Activated T-cell treated with anti-CD3 and anti-CD28 coated beads, Interleukin-2, amount 50 U/mL, for 24 hours (primary cell): ENCODE measurements at regions not wholly inside any gene's neighbourhood (a gene's known extent, or its start where the extent isn't known, plus 50 kb on each side); places are given as distances from the start of the nearest gene placed in this dataset.

Experiments
- DNase-seq: peaks from one replicate; pipeline ENCODE4 v3.0.0-alpha.2; 2020
- H3K27ac Mint-ChIP-seq: 2 replicates; pipeline ENCODE4 v1.8.0; 2020; ENCODE audit warnings: mild to moderate bottlenecking, mixed read lengths
- H3K27me3 Mint-ChIP-seq: 2 replicates; pipeline ENCODE4 v1.8.0; 2020; ENCODE audit warnings: mixed read lengths
- H3K36me3 Mint-ChIP-seq: 2 replicates; pipeline ENCODE4 v1.8.0; 2020; ENCODE audit warnings: low read depth, mixed read lengths
- H3K4me1 Mint-ChIP-seq: 2 replicates; pipeline ENCODE4 v1.8.0; 2020; ENCODE audit warnings: low read depth, mixed read lengths
- H3K4me3 Mint-ChIP-seq: 2 replicates; pipeline ENCODE4 v1.8.0; 2020; ENCODE audit warnings: mild to moderate bottlenecking, moderate library complexity, mixed read lengths
- H3K9me3 Mint-ChIP-seq: 2 replicates; pipeline ENCODE4 v1.8.0; 2020; ENCODE audit warnings: mixed read lengths

DNA sequence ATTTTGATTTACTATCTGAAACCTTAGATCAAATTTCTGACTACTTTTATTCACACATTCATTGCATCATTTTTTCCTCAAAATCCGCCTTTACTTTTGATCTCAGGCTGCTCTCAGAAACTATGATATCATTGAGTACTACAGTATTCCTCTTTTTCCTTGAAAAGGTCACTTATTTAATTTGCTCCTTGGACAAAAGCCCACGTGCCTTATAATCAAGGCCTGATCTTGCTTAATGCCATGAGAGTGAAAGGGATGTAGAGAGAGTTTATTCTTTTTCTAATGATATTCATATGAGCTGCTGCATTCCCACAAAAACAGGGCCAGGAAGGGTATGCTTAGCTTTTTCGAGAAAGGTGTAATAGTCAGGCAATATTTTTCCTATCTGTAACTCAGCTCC, 327.0 kb downstream of the ETS1 start:
- Mint-ChIP-seq H3K4me3 (no peak overlapping the region), H3K9me3 (no peaks in the 10 kb centered on the region), H3K27me3 (no peaks in the 10 kb centered on the region), H3K4me1 (peaks cover 1% of the 10 kb centered on the region), H3K27ac (no peak overlapping the region), H3K36me3 (no peaks in the 10 kb centered on the region)
- DNase-seq = no peak

DNA sequence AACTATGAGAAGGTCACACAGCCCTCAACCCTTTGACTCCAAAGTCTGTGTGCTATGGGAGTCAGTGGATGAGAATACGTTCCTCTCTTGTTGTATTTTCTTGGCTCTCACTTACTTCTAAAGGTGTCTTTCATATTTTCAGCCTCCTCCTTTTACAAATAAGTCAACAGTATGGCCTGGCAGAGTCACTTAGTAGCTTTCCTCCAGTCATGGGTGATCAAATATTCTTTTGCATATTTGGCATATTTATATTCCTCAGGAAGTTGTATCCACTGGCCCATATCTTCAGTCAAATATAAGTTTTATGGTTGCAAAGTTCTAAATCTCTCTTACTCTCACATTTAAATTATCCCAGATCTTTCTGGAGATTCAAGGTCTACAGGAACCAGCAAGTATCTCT, 327.5 kb downstream of the ETS1 start:
- Mint-ChIP-seq H3K4me1 (peaks cover 1% of the 10 kb centered on the region), H3K27ac (no peak overlapping the region), H3K4me3 (no peak overlapping the region), H3K27me3 (no peaks in the 10 kb centered on the region), H3K36me3 (no peaks in the 10 kb centered on the region), H3K9me3 (no peaks in the 10 kb centered on the region)
- DNase-seq = no peak

DNA sequence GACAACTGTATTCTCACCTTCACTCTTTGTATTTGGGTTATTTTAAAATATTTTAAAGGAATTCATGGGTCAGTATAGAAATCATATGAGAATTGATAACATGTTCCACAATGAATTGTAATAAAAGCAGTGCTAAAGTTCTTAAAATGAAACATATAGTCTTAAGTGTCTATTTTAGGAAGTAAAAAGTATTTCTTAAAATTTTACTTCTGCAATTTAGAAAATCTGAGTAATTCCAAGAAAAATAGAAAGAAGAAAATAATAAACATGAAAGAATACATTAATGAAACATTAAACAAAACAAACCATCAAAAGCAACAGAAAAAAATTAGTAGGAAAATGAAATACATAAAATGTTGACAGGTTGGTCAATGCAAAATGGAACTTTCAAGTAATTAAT, 332.4 kb downstream of the ETS1 start:
- no peak for DNase-seq
- no peaks in the 10 kb centered on the region for H3K36me3 Mint-ChIP-seq
- no peak overlapping the region for H3K4me3 Mint-ChIP-seq
- no peaks in the 10 kb centered on the region for H3K9me3 Mint-ChIP-seq
- no peak overlapping the region for H3K27ac Mint-ChIP-seq
- no peaks in the 10 kb centered on the region for H3K4me1 Mint-ChIP-seq
- no peaks in the 10 kb centered on the region for H3K27me3 Mint-ChIP-seq

- H3K36me3 Mint-ChIP-seq = no peaks in the 10 kb centered on the region
- H3K4me3 Mint-ChIP-seq = no peak overlapping the region
- H3K9me3 Mint-ChIP-seq = no peaks in the 10 kb centered on the region
- no peaks in the 10 kb centered on the region for H3K4me1 Mint-ChIP-seq
- H3K27ac Mint-ChIP-seq = no peak overlapping the region
- no peak for DNase-seq
- no peaks in the 10 kb centered on the region for H3K27me3 Mint-ChIP-seq
Measured at GRCh38 chr11:128251140-128251539, 336.2 kb downstream of the ETS1 start.

GRCh38 chr11:128250482-128250881, 336.9 kb downstream of the ETS1 start:
- no peak overlapping the region for H3K4me3 Mint-ChIP-seq
- no peaks in the 10 kb centered on the region for H3K4me1 Mint-ChIP-seq
- H3K36me3 Mint-ChIP-seq = no peaks in the 10 kb centered on the region
- H3K9me3 Mint-ChIP-seq = no peaks in the 10 kb centered on the region
- H3K27ac Mint-ChIP-seq = no peak overlapping the region
- peaks cover 3% of the 10 kb centered on the region for H3K27me3 Mint-ChIP-seq
- no peak for DNase-seq

- Mint-ChIP-seq H3K4me3 (no peak overlapping the region), H3K27ac (no peak overlapping the region), H3K9me3 (no peaks in the 10 kb centered on the region), H3K27me3 (peaks cover 3% of the 10 kb centered on the region), H3K4me1 (no peaks in the 10 kb centered on the region), H3K36me3 (no peaks in the 10 kb centered on the region)
- no peak for DNase-seq
Measured at GRCh38 chr11:128246810-128247594, 340.4 kb downstream of the ETS1 start.

DNA sequence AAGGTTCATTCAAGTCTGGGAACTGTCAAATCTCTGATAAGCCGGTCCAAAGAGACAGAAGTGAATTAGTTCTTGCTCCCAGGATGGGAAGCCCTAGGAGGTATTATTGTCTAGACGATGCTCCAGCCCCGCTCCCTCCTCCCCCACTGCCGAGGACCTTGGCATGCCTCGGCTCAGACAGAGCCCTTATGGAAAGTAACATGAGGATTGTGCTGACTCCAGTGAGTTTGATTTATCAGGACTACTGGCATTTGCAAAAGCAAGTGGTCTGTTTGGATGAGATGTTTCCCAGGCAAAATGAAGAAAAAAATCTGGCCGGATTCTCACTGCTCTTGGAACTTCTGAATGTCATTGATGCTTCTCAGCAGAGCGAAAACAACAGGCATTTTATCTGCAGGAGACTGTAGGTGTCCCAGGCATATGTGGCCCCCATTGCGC, 341.0 kb downstream of the ETS1 start:
- no peak for DNase-seq
- peaks cover 3% of the 10 kb centered on the region for H3K27me3 Mint-ChIP-seq
- H3K36me3 Mint-ChIP-seq = no peaks in the 10 kb centered on the region
- no peak overlapping the region for H3K4me3 Mint-ChIP-seq
- H3K4me1 Mint-ChIP-seq = no peaks in the 10 kb centered on the region
- no peak overlapping the region for H3K27ac Mint-ChIP-seq
- no peaks in the 10 kb centered on the region for H3K9me3 Mint-ChIP-seq

DNA sequence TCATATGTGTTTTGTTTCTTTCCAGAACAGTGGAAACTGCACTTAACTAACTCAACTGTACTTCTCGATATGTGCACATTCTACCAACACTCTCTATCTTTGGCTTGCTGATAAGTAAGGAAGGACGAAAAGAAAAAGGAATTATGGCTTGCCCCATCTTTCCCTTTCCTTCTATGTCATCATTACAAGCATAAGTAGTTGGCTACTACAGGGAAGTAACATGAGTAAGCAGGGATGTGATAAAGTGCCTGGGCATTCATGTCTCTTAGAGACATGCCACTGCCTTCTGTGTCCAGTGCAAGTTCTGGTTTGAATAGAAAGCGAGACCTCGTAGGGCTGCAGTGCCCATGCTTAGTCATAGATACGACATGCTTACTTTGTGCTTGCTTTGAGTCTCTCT, 342.5 kb downstream of the ETS1 start:
- Mint-ChIP-seq H3K9me3 (no peaks in the 10 kb centered on the region), H3K27ac (no peak overlapping the region), H3K4me3 (no peak overlapping the region), H3K4me1 (peaks cover 3% of the 10 kb centered on the region), H3K36me3 (no peaks in the 10 kb centered on the region), H3K27me3 (peaks cover 3% of the 10 kb centered on the region)
- DNase-seq = no peak

GRCh38 chr11:128242451-128242850, 344.9 kb downstream of the ETS1 start:
- Mint-ChIP-seq H3K27me3 (peaks cover 3% of the 10 kb centered on the region), H3K4me1 (peaks cover 27% of the 10 kb centered on the region), H3K9me3 (no peaks in the 10 kb centered on the region), H3K4me3 (no peak overlapping the region), H3K27ac (no peak overlapping the region), H3K36me3 (no peaks in the 10 kb centered on the region)
- no peak for DNase-seq

DNA sequence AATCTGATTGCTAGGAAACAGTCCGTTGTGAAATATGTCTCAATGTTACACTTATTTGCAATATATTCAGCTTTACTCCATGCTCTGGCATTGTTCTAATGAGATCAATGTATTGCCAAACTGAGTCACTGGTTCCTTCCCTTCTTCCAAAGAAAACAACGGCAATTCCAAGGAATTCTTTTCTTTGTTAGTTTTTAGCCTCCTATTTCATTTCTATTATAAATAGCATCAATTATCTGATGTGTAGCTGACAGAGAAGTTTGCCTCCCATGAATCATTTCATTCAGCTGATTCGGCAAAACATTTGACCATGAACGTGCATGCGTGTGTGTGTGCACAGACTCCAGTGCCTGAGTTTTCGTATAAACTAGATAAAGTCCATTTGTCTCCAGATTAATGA, 346.8 kb downstream of the ETS1 start:
- Mint-ChIP-seq H3K4me1 (peaks cover 39% of the 10 kb centered on the region), H3K9me3 (no peaks in the 10 kb centered on the region), H3K36me3 (no peaks in the 10 kb centered on the region), H3K4me3 (no peak overlapping the region), H3K27ac (no peak overlapping the region), H3K27me3 (no peaks in the 10 kb centered on the region)
- DNase-seq = no peak

- no peaks in the 10 kb centered on the region for H3K36me3 Mint-ChIP-seq
- H3K4me1 Mint-ChIP-seq = peaks cover 45% of the 10 kb centered on the region
- peak overlapping the region; percentile 94 for H3K27ac Mint-ChIP-seq
- peak overlapping the region; percentile 63 for H3K4me3 Mint-ChIP-seq
- no peak for DNase-seq
- no peaks in the 10 kb centered on the region for H3K9me3 Mint-ChIP-seq
- no peaks in the 10 kb centered on the region for H3K27me3 Mint-ChIP-seq
Measured at GRCh38 chr11:128239306-128239705, 348.1 kb downstream of the ETS1 start.

DNA sequence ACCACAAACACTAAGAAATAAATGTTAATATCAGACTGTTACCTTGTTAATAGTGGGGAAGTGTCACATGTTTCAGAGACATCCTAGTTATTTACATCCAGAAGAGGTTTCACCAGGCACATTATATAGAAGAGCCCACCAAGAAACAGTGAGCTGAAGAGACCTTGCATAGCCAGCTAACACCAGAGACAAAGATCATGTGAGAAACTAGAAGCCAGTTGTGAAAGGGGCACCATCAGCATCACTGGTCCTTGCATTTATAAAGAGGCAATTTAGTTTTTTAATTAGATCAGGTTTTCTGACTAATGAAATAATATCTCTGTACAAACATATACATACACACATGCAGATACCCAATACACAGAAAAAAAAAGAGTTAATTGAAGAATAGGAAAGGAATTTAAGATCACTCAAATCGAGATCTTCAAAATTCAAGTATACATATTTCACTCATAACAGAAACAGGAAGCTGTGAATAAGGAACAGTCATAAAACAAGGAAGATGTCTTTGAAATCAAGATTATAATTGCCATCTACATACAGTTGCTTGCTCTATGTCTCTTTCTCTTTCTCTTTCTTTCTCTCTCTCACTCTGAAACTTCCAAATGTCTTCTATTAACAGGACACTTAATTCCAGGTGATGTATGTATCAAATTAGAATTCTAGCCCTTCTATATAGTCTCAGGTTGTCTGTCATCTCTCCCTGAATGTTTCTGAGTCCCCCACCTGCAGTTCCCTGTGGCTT, 348.7 kb downstream of the ETS1 start:
- Mint-ChIP-seq H3K4me1 (peaks cover 48% of the 10 kb centered on the region), H3K27me3 (no peaks in the 10 kb centered on the region), H3K27ac (peak overlapping the region; percentile 94), H3K36me3 (no peaks in the 10 kb centered on the region), H3K4me3 (peak overlapping the region; percentile 63), H3K9me3 (no peaks in the 10 kb centered on the region)
- no peak for DNase-seq

DNA sequence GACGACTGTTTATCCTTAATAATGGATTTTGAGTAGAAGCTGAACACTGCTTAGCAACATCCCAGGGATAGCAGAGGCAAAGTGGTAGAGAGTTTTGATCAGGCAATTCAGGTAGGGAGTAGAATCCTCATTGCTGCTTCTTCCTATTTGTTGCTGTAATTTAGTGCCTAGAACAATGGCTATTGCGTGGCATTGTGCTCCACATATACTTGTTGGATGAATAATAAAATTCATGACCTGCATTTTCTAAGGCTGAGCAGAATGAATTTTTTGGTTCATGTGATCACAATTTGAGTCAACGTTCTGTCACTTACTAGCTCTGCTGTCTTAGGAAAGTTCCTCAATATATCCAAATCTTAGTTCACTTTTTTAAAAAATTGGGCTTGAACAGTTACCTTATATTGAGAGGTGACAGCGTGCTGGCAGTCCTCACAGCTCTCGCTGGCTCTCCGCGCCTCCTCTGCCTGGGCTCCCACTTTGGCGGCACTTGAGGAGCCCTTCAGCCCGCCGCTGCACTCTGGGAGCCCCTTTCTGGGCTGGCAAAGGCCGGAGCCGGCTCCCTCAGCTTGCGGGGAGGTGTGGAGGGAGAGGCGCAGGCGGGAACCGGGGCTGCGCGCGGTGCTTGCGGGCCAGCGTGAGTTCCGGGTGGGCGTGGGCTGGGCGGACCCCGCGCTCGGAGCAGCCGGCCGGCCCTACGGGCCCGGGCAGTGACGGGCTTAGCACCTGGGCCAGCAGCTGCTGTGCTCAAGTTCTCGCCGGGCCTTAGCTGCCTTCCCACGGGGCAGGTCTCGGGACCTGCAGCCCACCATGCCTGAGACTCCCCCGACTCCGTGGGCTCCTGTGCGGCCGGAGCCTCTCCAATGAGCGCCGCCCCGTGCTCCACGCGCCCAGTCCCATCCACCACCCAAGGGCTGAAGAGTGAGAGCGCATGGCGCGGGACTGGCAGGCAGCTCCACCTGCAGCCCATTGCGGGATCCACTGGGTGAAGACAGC, 350.6 kb downstream of the ETS1 start:
- no peak overlapping the region for H3K4me3 Mint-ChIP-seq
- no peak for DNase-seq
- no peaks in the 10 kb centered on the region for H3K27me3 Mint-ChIP-seq
- H3K27ac Mint-ChIP-seq = peak overlapping the region; percentile 55
- no peaks in the 10 kb centered on the region for H3K36me3 Mint-ChIP-seq
- H3K9me3 Mint-ChIP-seq = peaks cover 9% of the 10 kb centered on the region
- peaks cover 67% of the 10 kb centered on the region for H3K4me1 Mint-ChIP-seq

DNA sequence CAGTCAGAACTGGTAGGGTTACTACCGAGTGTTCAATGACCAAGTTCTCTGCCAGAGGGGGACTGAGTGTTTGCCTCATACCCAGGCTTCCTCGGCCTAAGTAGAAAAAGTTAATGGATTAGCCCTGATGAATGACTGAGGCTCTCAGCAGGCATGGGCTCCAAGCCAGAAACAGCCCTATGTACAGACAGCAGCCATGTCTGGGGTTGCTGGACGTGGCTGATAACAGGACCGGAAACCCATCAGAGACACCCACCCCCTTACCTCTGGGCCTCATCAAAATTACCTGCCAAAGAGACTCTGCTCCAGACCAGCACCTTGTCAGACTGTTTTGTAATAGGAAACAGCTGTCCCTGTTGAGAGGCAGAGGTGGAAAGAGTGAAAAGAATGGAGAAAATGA, 351.4 kb downstream of the ETS1 start:
- H3K4me1 Mint-ChIP-seq = peaks cover 73% of the 10 kb centered on the region
- no peaks in the 10 kb centered on the region for H3K36me3 Mint-ChIP-seq
- no peak overlapping the region for H3K4me3 Mint-ChIP-seq
- no peak for DNase-seq
- H3K9me3 Mint-ChIP-seq = peaks cover 9% of the 10 kb centered on the region
- peak overlapping the region; percentile 55 for H3K27ac Mint-ChIP-seq
- H3K27me3 Mint-ChIP-seq = no peaks in the 10 kb centered on the region
